ENCODE measurements at regions not wholly inside any gene's neighbourhood (a gene's known extent, or its start where the extent isn't known, plus 50 kb on each side); places are given as distances from the start of the nearest gene placed in this dataset.
"Not testable (repeated sequence)": the region's sequence is repeated elsewhere in the genome, so short reads cannot be mapped to it uniquely, and the experiment has no call there.

DNA sequence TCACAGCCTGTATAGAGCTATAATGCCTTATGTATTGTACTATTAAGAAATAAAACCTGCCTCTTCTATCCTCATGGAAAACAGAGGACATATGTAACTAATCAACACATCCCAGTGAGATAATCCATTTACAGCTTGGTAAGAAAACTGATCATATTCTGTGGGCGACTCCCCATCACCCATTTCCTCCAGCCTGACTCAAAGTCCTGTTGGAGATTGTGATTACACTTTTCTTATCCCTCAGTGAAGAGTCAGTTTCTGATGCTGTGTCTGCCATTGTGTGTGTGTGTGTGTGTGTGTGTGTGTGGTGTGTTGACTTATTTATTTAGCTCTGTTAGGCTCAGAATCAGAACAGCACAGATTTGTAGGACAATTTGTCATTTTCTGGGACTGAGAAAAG is 212.8 kb downstream of the FGF9 start:
- no peak for DNase-seq

DNA sequence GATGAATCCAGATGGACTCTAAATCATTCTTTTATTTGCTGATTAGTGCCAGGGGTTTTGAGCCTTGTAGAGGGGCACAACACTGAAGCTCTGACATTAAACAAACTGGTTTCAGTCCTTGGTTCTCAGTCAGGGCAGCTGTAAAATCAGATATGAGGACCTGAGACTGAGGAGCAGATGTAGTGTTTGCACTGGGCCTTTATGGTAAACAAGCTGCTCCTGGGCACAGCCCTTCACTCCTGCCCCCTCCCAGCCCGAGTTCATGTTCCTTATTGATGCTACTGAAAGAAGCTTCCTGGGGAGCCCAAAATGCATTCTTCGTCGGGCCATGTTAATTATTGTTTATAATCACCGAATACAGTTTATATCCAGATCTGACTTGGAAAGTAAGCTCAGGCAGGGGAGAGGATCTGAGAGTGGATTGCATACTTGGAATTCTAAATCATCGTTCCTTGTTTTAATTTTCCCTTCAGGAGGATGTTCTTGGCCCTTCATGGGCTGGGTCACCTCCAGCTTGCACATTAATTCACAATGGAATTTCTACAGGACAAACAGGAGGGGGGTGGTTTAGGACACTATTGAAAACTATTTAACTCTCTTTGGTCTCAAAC is 213.5 kb downstream of the FGF9 start:
- no peak for DNase-seq

DNA sequence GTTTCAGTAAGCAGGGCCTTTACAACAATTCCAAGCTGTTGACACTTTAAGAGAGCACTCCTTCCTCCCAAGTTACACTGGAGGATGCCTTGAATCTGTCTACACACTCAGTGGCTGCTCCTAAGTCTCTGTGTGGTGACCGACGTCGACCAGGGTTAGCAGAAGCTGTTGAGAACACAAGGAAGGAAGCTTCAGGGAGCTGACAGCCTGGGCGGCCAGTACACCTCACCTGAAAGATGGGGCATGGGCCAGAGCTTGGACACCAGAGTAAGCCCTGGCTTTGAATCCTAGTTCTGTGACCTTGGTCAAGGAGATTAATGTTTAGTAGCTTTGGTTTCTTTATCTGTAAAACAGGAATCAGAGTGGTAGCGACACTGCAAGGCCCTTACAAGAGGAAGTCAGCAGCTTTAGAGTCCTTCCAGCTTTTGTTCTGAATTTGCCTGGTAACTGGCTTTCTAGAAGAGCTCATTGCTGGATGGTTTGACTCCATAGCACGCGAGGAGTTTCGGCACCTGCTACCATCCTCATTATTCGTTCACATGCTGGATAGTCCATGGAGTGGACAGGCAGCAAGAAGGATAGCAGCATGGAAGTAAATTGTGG is 214.2 kb downstream of the FGF9 start:
- no peak for DNase-seq

DNA sequence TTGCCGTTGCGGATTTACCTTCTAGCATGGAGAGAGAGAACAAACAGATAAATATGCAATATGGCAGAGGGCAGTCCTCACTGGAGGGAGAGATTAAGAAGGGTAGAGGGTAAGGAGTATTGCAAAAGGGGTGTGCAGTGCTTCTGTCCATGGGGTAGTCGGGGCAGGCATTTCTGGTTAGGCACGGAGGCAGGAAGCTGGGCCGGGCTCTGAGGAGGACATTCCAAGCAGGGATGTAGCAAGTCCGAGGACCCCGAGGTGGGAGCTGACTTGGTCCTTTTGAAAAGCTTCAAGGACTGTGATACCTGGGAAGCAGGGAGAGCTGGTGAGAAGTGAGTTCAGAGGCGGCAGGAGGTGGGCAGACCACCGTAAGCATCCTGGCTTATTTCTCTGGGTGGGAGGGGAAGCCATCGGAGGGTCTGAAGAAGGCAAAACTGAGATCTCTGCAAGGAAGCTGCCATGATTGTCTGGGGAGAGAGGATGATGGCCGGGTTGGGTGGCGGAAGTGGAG is 214.9 kb downstream of the FGF9 start:
- DNase-seq, result no peak

DNA sequence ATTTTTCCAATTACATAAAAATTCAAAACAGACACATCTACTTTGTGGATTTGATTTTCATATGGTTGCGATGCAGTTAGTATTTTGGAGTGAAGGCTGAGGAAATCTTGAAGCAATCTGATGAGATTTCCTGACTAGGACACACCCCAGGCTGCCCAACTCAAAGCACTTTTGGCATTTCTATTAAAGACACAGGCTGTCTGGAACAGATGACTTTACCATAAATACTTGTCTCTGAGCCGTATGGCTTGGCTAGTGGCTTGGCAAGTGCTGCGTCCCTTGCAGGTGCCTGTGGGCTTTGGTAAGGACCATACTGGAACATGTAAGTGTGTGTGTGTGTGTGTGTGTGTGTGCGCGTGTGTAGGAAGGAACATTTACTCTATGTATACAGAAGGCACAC is 218.8 kb downstream of the FGF9 start:
- no peak for DNase-seq

DNA sequence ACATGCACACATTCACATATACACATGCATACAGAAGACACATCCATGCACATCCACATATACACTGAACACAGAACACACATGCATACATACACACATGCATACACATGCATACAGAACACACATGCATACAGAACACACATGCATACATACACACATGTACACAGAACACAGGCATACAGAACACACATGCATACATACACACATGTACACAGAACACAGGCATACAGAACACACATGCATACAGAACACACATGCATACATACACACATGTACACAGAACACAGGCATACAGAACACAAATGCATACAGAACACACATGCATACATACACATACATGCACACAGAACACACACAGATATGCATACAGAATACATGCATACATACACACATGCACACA is 219.3 kb downstream of the FGF9 start:
- DNase-seq, result not testable (repeated sequence)

DNA sequence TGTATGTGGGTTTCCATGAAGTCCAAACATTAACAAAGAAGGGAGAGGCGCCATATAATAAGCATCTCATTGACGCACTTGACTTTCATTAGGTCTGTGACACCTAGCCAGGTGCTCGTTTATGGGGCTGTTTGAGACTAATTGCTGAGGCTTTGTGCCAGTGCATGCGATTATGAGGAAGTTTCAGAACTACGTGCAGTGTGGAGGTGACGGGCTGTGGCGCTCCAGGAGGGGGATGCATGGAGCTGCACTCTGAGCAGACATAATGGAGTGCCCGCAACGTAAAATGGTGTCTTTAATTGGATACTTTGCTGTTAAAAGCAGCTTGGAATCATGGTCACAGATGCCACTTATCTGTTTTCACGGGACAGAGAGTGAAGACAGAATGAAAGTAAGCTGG is 223.2 kb downstream of the FGF9 start:
- DNase-seq, result no peak

DNA sequence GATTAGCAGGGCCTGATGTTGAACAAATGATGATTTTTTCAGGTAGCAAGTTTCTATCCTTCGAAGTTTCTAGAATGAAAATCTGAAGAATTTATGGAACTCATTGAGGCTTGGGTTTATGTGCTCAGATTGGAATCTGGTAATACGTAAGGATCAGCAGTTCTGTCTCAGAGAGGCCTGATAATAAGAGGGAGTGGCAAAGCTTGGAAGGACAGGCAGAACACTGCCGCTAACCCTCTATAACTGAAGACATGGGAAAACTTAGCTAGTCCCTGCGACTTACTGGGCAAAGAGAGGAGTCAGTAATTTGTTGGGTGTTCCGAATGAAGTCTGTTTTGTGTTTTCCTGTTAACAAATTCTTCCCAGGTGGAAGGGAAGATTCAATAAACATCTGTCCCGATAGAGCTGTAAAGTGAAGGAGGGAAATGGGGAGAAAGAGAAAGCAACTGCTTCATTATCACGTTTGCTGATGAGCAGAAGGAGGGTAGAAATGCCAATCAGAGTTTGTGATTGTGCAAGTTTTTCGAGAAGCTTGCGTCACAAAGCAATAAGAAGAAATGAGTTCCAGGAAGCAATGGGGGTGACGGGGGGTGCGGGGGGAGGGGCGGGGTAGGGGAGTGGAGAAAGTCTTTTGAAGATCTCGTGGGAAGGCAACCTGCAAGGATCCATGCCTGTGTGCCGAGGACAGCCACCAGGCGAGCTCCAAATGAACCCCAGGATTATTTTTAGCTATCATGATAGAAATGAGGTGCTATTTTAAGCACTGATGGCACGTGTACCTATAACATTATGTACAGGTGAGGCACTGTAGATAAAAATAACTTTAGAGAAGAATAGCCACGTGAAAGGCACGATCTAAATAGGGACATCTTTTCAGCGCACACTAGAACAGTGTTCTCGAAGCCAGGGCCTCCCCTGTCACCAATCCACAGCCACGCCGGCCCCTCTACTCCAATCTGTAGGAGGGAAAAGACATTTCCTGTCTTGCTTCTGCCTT is 224.1 kb downstream of the FGF9 start:
- DNase-seq, result no peak

DNA sequence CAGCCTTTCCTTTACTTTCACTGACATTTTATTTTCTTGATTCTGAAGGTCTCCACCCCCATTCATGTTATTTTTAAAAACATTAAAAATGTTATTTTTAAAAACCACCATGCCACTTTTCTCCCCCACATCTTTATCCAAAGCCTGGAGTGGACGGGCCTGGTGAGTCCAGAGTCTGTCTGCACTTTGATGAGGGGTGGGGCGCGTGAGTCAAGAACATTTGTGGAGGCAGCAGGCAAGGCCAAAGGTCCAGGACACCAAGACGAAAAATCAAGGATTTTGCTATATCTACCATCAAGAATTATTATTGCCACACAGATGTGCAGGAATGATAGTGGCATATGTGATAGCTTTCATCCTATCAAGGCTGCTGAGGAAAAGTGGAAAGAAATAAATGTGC is 224.9 kb downstream of the FGF9 start:
- no peak for DNase-seq

DNA sequence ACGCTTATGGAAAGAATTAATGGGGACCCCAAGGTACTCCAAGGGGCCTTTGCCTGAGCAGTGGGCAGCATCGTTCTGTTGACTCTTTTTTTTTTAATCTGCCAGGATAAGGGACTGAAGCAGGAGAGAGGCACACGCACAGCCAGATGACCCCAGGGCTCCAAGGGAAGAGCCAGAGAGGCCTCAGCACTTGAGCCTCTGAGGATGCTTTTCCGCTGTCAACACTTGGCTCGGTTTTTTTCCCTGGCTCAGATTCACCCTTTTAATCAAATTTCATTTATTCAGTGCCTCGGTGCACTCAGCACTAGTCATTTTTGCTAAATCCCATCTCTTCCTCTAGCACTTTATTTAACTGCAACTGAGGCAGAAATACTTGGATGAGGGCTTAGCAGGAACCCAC is 226.3 kb downstream of the FGF9 start:
- no peak for DNase-seq

DNA sequence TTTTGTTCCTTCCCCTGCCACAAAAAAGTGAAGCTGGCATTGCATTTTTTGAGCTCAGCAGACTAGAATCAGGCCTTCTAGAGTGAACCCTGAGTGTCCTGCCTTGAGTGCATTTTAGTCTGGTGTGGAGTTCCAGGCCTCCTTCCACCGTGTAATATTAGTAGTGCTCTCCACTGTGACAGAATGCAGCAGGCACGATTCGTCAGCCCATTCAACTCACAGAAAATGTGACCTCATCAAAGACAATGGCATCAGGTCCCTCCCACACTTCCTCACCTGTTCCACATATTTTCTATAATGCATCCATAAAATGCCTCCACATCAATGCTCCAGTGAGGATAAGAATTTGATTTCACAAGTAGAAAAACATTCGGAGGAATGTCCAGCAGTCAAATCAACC is 227.6 kb downstream of the FGF9 start:
- no peak for DNase-seq

DNA sequence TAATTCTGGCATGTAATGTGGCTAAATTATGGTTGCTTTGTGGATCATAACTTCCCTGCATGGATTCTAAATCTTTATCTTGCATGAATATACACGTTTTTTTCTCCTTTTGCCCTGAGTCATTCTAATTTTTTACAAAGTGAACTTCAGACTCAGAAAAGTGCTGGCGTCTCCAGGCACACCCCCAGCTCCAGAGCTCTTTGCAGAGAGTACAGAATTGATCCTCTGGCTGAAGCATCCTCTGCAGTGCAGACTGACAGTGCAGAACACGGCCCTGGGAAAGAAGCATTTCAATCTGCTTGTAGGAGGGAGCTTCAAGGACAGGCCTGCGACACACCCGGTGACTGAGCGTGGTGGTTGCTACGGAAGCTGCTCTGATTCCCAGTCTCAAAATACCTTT is 228.1 kb downstream of the FGF9 start:
- no peak for DNase-seq

DNA sequence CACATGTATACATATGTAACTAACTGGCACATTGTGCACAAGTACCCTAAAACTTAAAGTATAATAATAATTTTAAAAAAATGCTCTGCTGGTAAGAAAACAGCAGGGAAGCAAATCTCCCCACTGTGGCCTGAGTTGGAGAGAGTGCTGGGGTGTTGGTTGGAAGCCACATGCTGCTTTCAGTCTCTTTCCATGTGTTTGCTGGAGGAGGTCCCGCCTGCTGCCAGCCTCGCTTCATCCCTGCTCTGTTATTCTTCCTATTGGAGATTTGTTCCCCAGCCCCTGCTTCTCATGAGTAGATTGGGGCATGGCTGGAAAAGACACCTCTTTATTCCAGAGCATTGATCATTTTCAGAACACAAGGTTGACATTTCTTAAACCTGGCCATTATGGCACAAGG is 230.5 kb downstream of the FGF9 start:
- no peak for DNase-seq

DNA sequence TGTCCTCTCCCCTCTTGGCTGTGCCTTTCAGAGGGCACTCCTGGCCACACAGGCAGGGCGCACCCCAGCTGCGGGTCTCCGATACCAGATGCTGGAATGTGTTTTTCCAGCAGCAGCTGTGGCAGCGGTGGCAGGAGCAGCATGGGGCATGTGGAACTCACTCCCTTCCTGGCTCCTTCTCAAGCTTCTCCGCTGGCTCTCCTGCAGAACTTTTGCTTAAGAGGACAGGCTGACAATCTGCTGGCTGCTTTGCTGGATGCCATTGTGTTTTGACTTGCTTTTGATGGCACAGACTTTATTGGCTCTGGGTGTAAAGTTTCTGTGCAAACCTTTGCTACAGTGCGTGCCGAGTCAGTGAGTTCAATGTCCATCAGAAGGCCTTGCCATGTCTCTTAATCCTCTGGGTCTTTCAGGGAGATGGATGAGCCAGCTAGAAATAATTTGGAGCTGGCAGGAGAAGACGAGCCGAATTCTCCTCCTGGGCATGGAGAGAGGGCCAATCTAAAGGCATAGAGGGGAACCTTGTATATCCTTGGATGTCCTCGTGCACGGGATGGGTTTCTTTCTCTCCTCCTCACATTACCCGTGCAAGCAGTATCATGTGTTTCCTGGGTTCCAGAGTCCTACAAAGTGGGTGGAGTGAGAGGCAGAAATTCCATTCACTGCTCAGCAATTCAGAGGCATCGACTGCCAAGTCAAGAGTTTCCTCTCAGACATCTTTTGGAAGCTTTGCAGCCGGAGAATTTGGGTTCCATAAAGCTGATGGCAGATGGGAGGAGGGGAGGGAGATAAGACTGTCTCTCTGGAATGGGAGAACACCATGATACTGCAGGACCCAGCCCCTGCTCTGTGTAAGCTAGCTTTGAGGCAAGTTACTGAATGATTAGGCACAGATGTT is 231.2 kb downstream of the FGF9 start:
- no peak for DNase-seq

DNA sequence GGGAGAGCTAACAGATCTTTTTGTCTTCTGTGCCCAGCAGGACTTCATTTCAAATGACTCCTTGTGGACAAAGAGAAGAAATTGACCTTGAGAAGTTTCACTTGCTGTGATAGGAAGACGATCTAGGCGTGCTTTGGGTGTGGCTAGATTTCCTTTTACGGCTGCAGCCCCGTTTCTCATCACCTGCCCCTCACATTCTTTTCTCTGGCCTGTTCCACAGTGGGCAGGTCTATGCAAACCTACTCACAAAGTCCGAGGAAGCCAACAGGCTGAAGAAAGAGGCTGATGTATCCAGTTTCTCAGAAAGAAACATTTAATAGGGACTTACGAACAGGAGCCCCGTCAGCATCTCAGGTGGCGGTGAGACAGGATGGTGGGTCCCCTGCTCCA is 231.8 kb downstream of the FGF9 start:
- DNase-seq, result no peak

DNA sequence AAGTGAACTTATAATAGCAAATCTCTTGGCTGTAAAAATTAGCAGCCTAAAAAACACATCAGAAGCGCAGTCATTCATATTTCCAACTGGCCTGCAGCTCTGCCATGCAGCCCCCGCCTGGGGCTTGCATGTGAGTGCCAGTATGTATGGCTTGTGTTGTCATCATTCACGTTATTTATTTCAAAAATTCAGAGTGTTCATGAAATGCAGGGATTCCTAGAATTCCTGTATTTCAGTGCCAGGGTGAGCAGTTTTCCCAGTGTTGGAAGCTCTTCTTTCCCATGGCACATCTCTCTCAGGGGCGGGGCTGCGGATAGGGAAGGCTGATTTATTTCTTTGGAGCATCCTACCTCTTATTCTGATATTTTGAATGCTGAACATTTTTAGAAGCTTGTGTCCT is 234.6 kb downstream of the FGF9 start:
- no peak for DNase-seq

DNA sequence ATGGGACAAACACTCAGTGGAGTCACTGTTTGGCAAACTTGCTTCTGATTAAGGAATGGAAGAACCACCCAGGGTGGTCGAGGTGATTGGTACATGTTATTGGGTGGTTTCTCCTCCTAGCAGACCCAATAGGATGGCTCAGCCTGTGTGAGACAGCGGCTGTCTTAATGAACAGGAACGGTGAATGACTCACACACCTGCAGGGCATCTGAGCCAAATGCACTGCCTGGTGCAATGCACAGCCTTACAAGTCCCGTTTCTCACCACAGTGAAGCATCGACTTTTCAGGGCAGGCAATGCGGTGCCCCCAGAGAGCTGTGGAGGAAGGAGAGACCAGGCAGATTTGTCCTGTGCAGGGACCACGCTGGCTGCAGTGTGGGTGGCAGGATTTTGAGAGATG is 238.5 kb downstream of the FGF9 start:
- no peak for DNase-seq

DNA sequence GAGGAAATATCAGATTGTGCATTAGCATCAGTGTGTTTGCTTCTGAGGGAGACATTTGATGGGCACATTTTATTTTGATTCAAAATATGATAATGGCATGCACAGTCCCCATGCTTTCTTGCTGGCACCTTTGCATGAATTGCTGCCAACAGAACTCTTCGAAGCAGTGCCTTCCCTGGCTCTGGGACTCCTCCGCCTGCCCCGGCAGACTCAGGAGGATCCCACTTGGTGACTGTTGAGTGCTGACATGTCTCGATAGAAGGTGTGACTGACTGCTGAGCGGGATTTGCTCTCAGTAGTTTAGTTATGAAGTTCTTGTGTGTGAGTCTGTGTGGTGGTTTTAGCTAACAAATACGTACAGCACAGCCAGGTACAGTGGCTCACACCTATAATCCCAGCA is 239.7 kb downstream of the FGF9 start:
- no peak for DNase-seq

DNA sequence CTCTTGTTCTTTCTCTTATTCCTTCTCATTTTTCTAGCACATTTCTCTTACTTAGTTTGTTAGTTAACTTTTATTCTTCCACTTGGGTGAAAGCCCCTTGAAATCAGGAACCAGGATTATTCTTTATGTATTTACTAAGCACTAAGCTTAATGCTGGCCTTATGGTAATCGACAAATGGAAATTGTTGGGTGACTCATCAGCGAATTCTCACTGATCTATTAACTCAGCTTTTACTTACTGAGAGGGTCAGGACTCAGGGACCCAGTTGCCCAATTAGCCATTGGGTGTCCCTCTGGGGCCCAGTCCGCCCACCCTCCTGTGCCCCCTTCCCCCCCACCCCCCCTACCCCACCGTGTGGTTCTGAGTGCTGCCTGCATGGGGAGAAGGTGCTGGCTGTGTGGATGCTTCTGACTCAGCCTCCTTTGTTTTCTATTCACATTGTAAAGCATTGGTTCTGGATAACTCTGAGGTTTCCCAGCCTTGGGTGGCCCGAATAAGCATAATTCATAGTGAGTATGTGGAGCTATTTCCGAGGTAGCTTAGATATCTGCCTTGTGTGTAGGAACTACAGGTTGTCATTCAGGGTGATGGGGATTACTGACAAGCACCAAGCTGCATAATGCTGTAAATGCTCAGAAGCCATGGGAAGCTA is 240.9 kb downstream of the FGF9 start:
- DNase-seq, result no peak

DNA sequence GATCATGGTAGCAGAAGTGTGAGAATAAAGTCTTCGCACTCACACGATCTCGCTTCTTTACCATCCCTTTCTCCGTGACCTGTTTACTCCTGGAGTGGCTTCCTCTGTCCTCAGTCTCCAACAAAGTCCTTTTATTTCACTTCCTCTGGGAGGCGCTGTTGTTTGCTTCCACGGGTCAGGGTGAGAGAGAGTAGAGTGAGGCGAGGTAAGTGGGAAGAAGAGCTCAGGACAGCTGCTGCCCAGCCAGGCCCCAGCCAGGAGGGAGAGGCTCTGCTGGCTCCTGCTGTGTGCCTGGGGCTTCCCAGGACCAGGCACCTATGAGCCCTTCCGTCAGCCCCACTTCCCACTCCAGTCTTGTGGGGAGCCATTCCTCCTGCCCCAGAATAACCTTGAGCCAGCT is 242.1 kb downstream of the FGF9 start:
- no peak for DNase-seq

DNA sequence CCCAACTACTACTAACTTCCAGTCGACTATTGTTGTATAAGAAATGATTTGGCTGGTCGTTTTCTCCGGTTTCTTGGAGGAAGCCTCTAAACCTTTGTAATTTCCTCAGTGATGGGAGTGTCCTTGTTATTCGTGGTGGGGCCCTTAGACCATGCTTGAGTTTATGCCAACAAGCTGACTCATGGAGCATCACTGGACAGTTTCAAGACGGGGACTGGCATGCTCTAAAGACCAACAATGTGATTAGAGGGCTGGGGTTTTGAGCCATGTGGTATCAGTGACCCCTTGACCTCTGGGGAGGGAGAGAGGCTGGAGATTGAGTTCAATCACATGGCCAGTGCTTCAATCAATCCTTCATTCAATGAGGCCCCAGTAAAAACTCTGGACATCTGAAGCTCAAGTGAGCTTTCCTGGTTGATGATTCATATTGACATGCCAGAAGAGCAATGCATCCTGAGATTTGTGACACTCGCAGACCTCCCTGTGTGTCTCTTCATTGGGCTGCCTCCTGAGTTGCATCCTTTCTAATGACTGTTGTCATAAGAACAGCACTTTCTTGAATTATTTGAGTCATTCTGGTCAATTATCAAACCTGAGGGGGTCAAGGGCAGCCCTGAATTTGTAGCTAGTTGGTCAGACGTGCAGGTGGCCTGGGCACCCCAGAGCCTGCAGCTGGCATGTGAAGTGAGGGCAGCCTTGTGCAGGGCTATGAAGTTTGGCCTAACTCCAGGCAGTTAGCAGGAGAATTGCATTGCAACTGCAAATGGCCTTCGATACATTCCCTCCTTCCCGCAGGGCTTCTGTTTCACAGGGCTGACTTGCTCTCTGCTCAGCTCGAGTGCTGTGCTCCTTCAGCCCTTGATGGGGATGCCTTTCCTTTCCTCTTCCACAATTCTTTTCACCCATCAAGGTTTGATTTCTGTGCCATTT is 246.5 kb downstream of the FGF9 start:
- no peak for DNase-seq
